Stimulated activated memory B cell treated with anti-CD40 and anti-IgM and Interleukin-4, amounts not matched to agents 10 μg/mL and 1 μg/mL and 100 μg/mL, for 72 hours (primary cell): ENCODE measurements at regions not wholly inside any gene's neighbourhood (a gene's known extent, or its start where the extent isn't known, plus 50 kb on each side); places are given as distances from the start of the nearest gene placed in this dataset.
A peak's percentile ranks its signal among the peaks of the same experiment; 100 is the strongest.

ENCODE experiments used
- ATAC-seq: fragments of 150-1000 bp; cut with Tn5 transposase; 2 replicates; pipeline ENCODE4 v1.10.0; 2021
- H3K27ac Mint-ChIP-seq: one replicate; pipeline ENCODE4 v1.8.0; 2022; ENCODE audit warnings: mild to moderate bottlenecking, mixed read lengths
- H3K27me3 Mint-ChIP-seq: one replicate; pipeline ENCODE4 v1.8.0; 2022; ENCODE audit warnings: mixed read lengths
- H3K36me3 Mint-ChIP-seq: one replicate; pipeline ENCODE4 v1.8.0; 2022; ENCODE audit warnings: mixed read lengths
- H3K4me1 Mint-ChIP-seq: one replicate; pipeline ENCODE4 v1.8.0; 2022; ENCODE audit warnings: mixed read lengths
- H3K4me3 Mint-ChIP-seq: one replicate; pipeline ENCODE4 v1.8.0; 2022; ENCODE audit warnings: mild to moderate bottlenecking, moderate library complexity, mixed read lengths
- H3K9me3 Mint-ChIP-seq: one replicate; pipeline ENCODE4 v1.8.0; 2022; ENCODE audit warnings: mixed read lengths

- H3K36me3 Mint-ChIP-seq, result no peaks in the 10 kb centered on the region
- H3K9me3 Mint-ChIP-seq, result no peaks in the 10 kb centered on the region
- no peak for ATAC-seq
- no peaks in the 10 kb centered on the region for H3K27me3 Mint-ChIP-seq
- H3K4me1 Mint-ChIP-seq, result no peaks in the 10 kb centered on the region
- H3K27ac Mint-ChIP-seq, result no peak overlapping the region
- H3K4me3 Mint-ChIP-seq, result no peak overlapping the region
Observed at GRCh38 chr15:96112018-96112417, 218.5 kb upstream of the NR2F2 start.

DNA sequence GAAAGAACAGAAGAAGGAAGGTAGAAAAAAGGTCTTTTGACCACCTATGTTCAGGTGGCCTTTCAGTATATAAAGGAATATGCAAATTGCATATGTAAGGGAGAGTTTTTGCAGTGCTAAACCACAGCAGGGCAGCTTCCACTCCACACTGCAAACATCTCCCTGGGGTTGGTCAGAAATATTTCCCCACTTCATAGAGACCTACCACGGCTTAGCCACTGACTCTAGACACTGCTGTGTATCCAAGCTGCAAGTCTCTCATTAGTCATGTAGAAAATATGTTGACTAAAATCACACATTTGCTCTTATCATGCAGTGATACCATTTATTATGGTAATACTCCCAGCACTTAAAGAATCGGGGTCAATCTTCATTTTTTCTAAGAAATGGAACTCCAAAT is 214.9 kb upstream of the NR2F2 start:
- no peak for ATAC-seq
- no peak overlapping the region for H3K4me3 Mint-ChIP-seq
- no peaks in the 10 kb centered on the region for H3K36me3 Mint-ChIP-seq
- H3K27me3 Mint-ChIP-seq, result no peaks in the 10 kb centered on the region
- no peaks in the 10 kb centered on the region for H3K4me1 Mint-ChIP-seq
- H3K9me3 Mint-ChIP-seq, result peaks cover 3% of the 10 kb centered on the region
- H3K27ac Mint-ChIP-seq, result no peak overlapping the region

- H3K27me3 Mint-ChIP-seq, result no peaks in the 10 kb centered on the region
- no peak for ATAC-seq
Observed at GRCh38 chr15:96117270-96117669, 213.2 kb upstream of the NR2F2 start.

GRCh38 chr15:96119734-96120133 is 210.8 kb upstream of the NR2F2 start:
- no peaks in the 10 kb centered on the region for H3K4me1 Mint-ChIP-seq

More at GRCh38 chr15:96117270-96117669, 213.2 kb upstream of the NR2F2 start:
- Mint-ChIP-seq H3K4me3 (no peak overlapping the region), H3K9me3 (peaks cover 3% of the 10 kb centered on the region), H3K27ac (no peak overlapping the region), H3K4me1 (no peaks in the 10 kb centered on the region), H3K36me3 (no peaks in the 10 kb centered on the region)

GRCh38 chr15:96121086-96121920 is 209.2 kb upstream of the NR2F2 start:
- H3K36me3 Mint-ChIP-seq, result no peaks in the 10 kb centered on the region
- no peaks in the 10 kb centered on the region for H3K27me3 Mint-ChIP-seq
- peaks cover 3% of the 10 kb centered on the region for H3K9me3 Mint-ChIP-seq
- no peak for ATAC-seq
- H3K4me3 Mint-ChIP-seq, result no peak overlapping the region
- no peak overlapping the region for H3K27ac Mint-ChIP-seq
- H3K4me1 Mint-ChIP-seq, result no peaks in the 10 kb centered on the region

More at GRCh38 chr15:96119734-96120133, 210.8 kb upstream of the NR2F2 start:
- H3K27ac Mint-ChIP-seq, result no peak overlapping the region
- H3K4me3 Mint-ChIP-seq, result no peak overlapping the region
- ATAC-seq, result no peak
- no peaks in the 10 kb centered on the region for H3K27me3 Mint-ChIP-seq
- no peaks in the 10 kb centered on the region for H3K36me3 Mint-ChIP-seq
- H3K9me3 Mint-ChIP-seq, result peaks cover 3% of the 10 kb centered on the region

DNA sequence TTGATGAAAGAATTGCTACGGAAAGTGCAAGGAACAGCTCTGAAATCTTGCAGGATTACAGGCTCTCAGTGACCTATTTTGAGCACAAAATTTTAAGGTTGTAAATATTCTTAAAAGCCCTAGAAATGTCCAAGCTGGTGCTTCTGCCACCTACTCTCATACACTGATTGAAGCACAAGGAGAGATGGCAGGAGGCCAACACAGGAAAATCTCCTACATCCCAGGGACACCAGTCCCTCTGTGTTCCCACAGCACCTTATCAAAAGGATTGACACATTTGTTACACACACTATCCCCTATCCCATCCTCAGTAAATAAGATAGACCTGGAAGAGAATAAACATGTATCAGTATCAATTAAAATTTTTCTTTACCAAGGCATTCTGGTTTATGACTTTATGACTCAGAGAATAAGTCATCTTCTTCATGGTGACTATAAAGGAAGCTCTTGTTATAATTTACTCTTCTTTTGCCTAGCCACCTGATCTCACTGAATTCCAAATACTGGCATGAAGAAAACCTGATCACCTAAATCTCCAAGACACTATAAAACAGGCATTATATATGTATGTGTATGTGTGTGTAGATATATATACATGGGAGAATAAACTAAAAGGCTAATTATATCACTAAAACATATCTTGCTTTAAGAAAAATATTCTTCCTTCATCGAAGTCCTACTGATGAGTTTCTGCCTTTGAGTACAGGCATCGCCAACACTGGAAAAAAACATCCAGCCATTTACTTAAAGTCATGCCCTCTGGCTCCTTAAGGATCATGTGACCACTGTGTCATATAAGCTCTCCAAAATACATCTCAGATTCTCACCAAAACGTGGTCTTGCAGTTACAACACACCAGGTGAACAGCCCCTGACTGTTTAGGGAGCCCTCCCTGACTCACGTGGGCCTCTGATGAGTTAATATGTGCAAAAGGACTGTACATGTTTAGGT is 208.1 kb upstream of the NR2F2 start:
- ATAC-seq, result no peak
- Mint-ChIP-seq H3K4me1 (no peaks in the 10 kb centered on the region), H3K27me3 (no peaks in the 10 kb centered on the region), H3K4me3 (no peak overlapping the region), H3K27ac (no peak overlapping the region), H3K9me3 (peaks cover under 1% of the 10 kb centered on the region), H3K36me3 (no peaks in the 10 kb centered on the region)

DNA sequence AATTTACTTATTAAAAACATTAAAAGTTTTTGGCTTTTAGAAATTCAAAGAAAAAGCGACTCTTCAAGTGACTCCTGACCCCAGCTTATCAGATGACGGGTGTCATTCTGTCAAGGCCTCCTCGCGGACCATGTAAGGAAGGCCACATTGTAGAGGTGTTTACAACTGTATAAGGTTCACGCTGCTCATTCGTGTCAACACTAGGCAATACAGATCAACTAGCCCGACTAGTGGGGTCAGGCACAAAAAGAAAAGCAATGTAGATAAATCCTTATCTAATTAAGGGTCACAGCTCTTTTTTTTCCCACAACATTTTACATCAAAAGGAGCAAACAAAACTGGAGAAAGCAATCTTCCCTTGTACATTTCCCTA is 207.5 kb upstream of the NR2F2 start:
- H3K4me3 Mint-ChIP-seq, result no peak overlapping the region
- no peaks in the 10 kb centered on the region for H3K9me3 Mint-ChIP-seq
- no peaks in the 10 kb centered on the region for H3K36me3 Mint-ChIP-seq
- ATAC-seq, result no peak
- no peaks in the 10 kb centered on the region for H3K27me3 Mint-ChIP-seq
- H3K27ac Mint-ChIP-seq, result no peak overlapping the region
- H3K4me1 Mint-ChIP-seq, result no peaks in the 10 kb centered on the region

- no peak overlapping the region for H3K4me3 Mint-ChIP-seq
- no peaks in the 10 kb centered on the region for H3K36me3 Mint-ChIP-seq
- ATAC-seq, result no peak
- H3K27me3 Mint-ChIP-seq, result no peaks in the 10 kb centered on the region
- H3K9me3 Mint-ChIP-seq, result no peaks in the 10 kb centered on the region
- H3K4me1 Mint-ChIP-seq, result no peaks in the 10 kb centered on the region
- H3K27ac Mint-ChIP-seq, result no peak overlapping the region
Observed at GRCh38 chr15:96123630-96124187, 206.8 kb upstream of the NR2F2 start.

GRCh38 chr15:96124436-96124835 is 206.1 kb upstream of the NR2F2 start:
- ATAC-seq, result peak; percentile 31
- H3K4me3 Mint-ChIP-seq, result no peak overlapping the region
- no peaks in the 10 kb centered on the region for H3K27me3 Mint-ChIP-seq
- no peaks in the 10 kb centered on the region for H3K36me3 Mint-ChIP-seq
- H3K9me3 Mint-ChIP-seq, result no peaks in the 10 kb centered on the region
- H3K4me1 Mint-ChIP-seq, result no peaks in the 10 kb centered on the region
- H3K27ac Mint-ChIP-seq, result no peak overlapping the region

DNA sequence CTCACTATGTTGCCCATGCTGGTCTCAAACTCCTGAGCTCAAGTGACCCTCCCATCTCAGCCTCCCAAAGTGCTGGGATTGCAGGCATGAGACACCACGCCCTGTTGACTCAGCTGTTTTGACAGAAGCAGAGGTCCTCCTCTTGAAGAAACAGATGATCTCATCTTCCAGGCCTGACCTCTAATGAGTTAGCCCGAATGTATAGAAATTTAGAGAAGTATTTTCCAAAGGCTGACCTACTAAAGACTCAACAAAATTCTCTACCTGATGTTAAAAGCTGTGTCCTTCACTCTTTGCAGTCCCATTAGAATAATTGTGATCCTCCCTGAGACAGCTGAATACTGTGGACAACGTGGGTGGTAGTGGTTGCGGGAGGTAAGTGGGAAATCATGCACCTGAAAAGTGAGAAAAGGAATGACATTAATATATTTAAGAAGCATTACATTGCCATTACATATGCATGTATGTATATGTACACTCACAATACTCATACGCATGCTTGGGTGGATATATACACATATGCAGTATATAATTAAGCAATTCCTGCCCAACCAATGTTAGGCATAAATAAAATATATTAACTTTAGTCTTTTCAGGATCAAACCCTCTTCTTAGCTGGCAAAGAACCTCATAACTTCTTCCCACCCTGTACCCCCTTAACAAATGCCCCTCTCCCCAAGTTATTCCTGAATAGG is 204.6 kb upstream of the NR2F2 start:
- H3K36me3 Mint-ChIP-seq, result no peaks in the 10 kb centered on the region
- H3K4me3 Mint-ChIP-seq, result no peak overlapping the region
- H3K27ac Mint-ChIP-seq, result no peak overlapping the region
- ATAC-seq, result no peak
- no peaks in the 10 kb centered on the region for H3K9me3 Mint-ChIP-seq
- no peaks in the 10 kb centered on the region for H3K27me3 Mint-ChIP-seq
- no peaks in the 10 kb centered on the region for H3K4me1 Mint-ChIP-seq

GRCh38 chr15:96126859-96127258 is 203.6 kb upstream of the NR2F2 start:
- Mint-ChIP-seq H3K9me3 (no peaks in the 10 kb centered on the region), H3K36me3 (no peaks in the 10 kb centered on the region), H3K4me1 (no peaks in the 10 kb centered on the region), H3K27ac (no peak overlapping the region), H3K27me3 (no peaks in the 10 kb centered on the region), H3K4me3 (no peak overlapping the region)
- ATAC-seq, result no peak

- Mint-ChIP-seq H3K27ac (no peak overlapping the region), H3K4me1 (no peaks in the 10 kb centered on the region), H3K36me3 (no peaks in the 10 kb centered on the region), H3K27me3 (no peaks in the 10 kb centered on the region), H3K4me3 (no peak overlapping the region), H3K9me3 (peaks cover 2% of the 10 kb centered on the region)
- no peak for ATAC-seq
Observed at GRCh38 chr15:96130734-96131133, 199.8 kb upstream of the NR2F2 start.

DNA sequence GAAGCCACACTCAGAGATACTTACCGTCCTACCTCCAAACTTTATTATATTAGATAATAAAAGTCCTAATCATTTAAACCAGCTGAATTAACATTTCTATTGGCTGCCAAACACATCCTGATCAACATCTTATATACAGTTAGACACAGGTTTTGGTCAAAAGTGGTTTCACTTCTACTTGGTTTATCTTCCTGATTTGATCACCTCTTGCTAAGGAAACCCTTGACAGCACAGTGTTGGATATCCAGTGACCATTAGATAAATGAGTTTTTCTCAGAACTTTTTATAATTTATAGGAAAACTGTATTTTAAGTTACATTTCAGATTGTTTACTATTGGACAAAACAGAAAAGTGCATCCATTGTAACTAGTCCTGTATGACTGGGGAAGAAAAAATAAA is 198.4 kb upstream of the NR2F2 start:
- H3K27me3 Mint-ChIP-seq, result no peaks in the 10 kb centered on the region
- no peak overlapping the region for H3K27ac Mint-ChIP-seq
- no peaks in the 10 kb centered on the region for H3K4me1 Mint-ChIP-seq

DNA sequence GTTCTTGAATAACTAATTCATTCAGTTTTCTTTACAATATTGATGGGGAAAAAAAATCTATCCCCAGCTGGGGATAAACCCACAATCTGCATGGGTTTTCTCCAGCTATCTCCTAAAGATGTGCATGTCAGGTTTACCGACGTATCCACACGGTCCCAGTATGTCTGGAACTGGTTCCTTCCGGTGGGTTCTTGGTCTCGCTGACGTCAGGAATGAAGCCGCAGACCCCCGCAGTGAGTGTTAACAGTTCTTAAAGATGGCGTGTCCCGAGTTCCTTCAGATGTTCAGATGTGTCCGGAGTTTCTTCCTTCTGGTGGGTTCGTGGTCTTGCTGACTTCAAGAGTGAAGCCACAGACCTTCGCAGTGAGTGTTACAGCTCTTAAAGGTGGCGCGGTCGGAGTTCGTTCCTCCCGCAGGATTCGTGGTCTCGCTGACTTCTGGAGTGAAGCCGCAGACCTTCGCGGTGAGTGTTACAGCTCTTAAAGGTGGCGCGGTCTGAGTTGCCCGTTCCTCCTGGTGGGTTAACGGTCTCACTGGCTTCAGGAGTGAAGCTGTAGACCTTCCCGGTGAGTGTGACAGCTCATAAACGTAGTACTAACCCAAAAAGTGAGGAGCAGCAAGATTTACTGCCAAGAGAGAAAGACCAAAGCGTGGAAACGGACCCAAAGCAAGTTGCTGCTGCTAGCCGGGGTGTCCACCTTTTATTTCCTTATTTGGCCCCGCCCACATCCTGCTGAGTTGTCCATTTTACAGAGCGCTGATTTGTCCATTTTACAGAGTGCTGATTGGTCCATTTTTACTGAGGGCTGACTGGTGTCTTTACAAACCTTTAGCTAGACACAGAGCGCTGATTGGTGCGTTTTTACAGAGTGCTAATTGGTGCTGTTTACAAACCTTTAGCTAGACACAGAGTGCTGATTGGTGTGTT is 195.1 kb upstream of the NR2F2 start:
- H3K27me3 Mint-ChIP-seq, result no peaks in the 10 kb centered on the region
- peaks cover 9% of the 10 kb centered on the region for H3K9me3 Mint-ChIP-seq
- no peak overlapping the region for H3K27ac Mint-ChIP-seq
- no peak overlapping the region for H3K4me3 Mint-ChIP-seq
- H3K4me1 Mint-ChIP-seq, result no peaks in the 10 kb centered on the region
- no peaks in the 10 kb centered on the region for H3K36me3 Mint-ChIP-seq
- no peak for ATAC-seq

More for the DNA sequence above, 198.4 kb upstream of the NR2F2 start:
- Mint-ChIP-seq H3K4me3 (no peak overlapping the region), H3K9me3 (peaks cover 3% of the 10 kb centered on the region), H3K36me3 (no peaks in the 10 kb centered on the region)
- ATAC-seq, result no peak
